Uterus (tissue), 3 donors: ENCODE measurements at regions not wholly inside any gene's neighbourhood (a gene's known extent, or its start where the extent isn't known, plus 50 kb on each side); places are given as distances from the start of the nearest gene placed in this dataset.

Experiments
- DNase-seq, 2 donors: peaks; one replicate each; pipeline ENCODE4 v3.0.0-alpha.2; 2019 to 2020
- H3K27ac ChIP-seq, 2 donors: fragments of 200-600 bp; sonication (generic); 1 replicate in 1 of 2; 2 replicates in 1 of 2; pipeline ENCODE4 v1.5.1; 2016 to 2018
- H3K27me3 ChIP-seq, 2 donors: fragments of 200-600 bp; sonication (generic); one replicate each; pipeline ENCODE4 v1.5.1; 2018 to 2019; ENCODE audit warnings: control low read depth in 1 of 2
- H3K36me3 ChIP-seq, 2 donors: fragments of 200-600 bp; sonication (generic); one replicate each; pipeline ENCODE4 v1.5.1; 2019; ENCODE audit warnings: control low read depth in 1 of 2
- H3K4me1 ChIP-seq, 2 donors: fragments of 200-600 bp; sonication (generic); one replicate each; pipeline ENCODE4 v1.5.1; 2018 to 2019; ENCODE audit warnings: control low read depth in 1 of 2
- H3K4me3 ChIP-seq, 2 donors: fragments of 200-600 bp; sonication (generic); 1 replicate in 1 of 2; 2 replicates in 1 of 2; pipeline ENCODE4 v1.5.1; 2018 to 2019; ENCODE audit warnings: mild to moderate bottlenecking in 1 of 2
- H3K9me3 ChIP-seq, 2 donors: fragments of 200-600 bp; sonication (generic); one replicate each; pipeline ENCODE4 v1.5.1; 2019; ENCODE audit warnings: control low read depth in 1 of 2
- CTCF ChIP-seq, 4 experiments: fragments of 200-600 bp in 2 of 4; fragments of 450-650 bp in 2 of 4; sonication (generic) in 2 of 4; IDR thresholded peaks; one replicate each; pipeline ENCODE4 v1.5.1; 2016 to 2019; ENCODE audit warnings: antibody characterized with exemption in 4 of 4, mild to moderate bottlenecking in 2 of 4, moderate library complexity in 1 of 4
- POLR2A ChIP-seq, 2 donors: fragments of 450-650 bp; IDR thresholded peaks; one replicate each; pipeline ENCODE4 v1.6.1; 2016; ENCODE audit warnings: antibody characterized with exemption in 2 of 2, mild to moderate bottlenecking in 1 of 2, moderate library complexity in 1 of 2
- intact Hi-C: fragments of 100-400 bp; cut with DNase I; formaldehyde crosslinking; loops from one replicate; pipeline ENCODE4 v1.15.1; 2023; ENCODE audit warnings: low total_unique reads
- donor health status: DM: yes; HTN: yes; CAD: no.

- no peak for DNase-seq
- intact Hi-C loops, result no loop called here
- no peak overlapping the region for H3K27ac ChIP-seq
Observed at GRCh38 chr21:15119486-15119885, 54.7 kb upstream of the NRIP1 start.

GRCh38 chr21:15121097-15121654, 56.4 kb upstream of the NRIP1 start:
- TF ChIP-seq CTCF (IDR thresholded peaks at IDR 0.05) (no peak), POLR2A (IDR thresholded peaks at IDR 0.05) (no peak)
- Histone ChIP-seq H3K27me3 (no peaks in the 10 kb centered on the region), H3K9me3 (no peaks in the 10 kb centered on the region), H3K36me3 (no peaks in the 10 kb centered on the region), H3K4me1 (peaks cover 0 to 4% of the 10 kb centered on the region in 2 donors), H3K4me3 (no peak overlapping the region), H3K27ac (peak overlapping the region in 1 of 2 donors; percentile 61)
- DNase-seq, result no peak
- intact Hi-C loops, result no loop called here

More at GRCh38 chr21:15119486-15119885, 54.7 kb upstream of the NRIP1 start:
- Histone ChIP-seq H3K36me3 (no peaks in the 10 kb centered on the region), H3K4me1 (peaks cover 0 to 4% of the 10 kb centered on the region in 2 donors), H3K9me3 (no peaks in the 10 kb centered on the region), H3K4me3 (no peak overlapping the region), H3K27me3 (no peaks in the 10 kb centered on the region)
- TF ChIP-seq POLR2A (IDR thresholded peaks at IDR 0.05), result no peak
- no peak for TF ChIP-seq CTCF (IDR thresholded peaks at IDR 0.05)

- Histone ChIP-seq H3K27me3 (no peaks in the 10 kb centered on the region), H3K4me3 (no peak overlapping the region), H3K27ac (peak overlapping the region; percentile 7 to 61), H3K4me1 (peaks cover 0 to 4% of the 10 kb centered on the region in 2 donors), H3K9me3 (no peaks in the 10 kb centered on the region), H3K36me3 (no peaks in the 10 kb centered on the region)
- intact Hi-C loops, result no loop called here
- DNase-seq, result no peak
- no peak for TF ChIP-seq POLR2A (IDR thresholded peaks at IDR 0.05)
- TF ChIP-seq CTCF (IDR thresholded peaks at IDR 0.05), result no peak
Observed at GRCh38 chr21:15121655-15122120, 56.9 kb upstream of the NRIP1 start.

DNA sequence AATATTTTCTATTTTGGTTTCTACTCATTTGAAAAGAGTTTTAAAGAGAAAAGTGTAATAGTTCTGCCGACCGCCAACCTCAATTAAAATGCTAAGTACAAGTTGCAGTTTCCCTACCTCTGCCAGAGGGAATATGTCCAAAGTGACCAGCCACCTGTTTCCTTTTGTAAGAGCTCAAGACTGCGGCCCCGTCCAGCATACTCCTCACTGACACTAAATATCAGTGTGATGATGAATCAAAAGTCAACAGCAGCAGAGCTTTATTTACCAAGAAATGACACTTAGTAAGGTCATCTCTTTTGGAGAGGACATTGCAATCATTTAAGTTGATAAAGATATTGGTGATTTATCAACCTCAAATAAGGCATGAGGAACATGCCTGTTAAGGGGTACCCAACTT, 57.4 kb upstream of the NRIP1 start:
- Histone ChIP-seq H3K9me3 (no peaks in the 10 kb centered on the region), H3K36me3 (no peaks in the 10 kb centered on the region), H3K4me3 (no peak overlapping the region), H3K4me1 (peaks cover 0 to 4% of the 10 kb centered on the region in 2 donors), H3K27me3 (no peaks in the 10 kb centered on the region), H3K27ac (peak overlapping the region; percentile 7 to 61)
- DNase-seq, result no peak
- TF ChIP-seq POLR2A (IDR thresholded peaks at IDR 0.05), result no peak
- intact Hi-C loops, result no loop called here

DNA sequence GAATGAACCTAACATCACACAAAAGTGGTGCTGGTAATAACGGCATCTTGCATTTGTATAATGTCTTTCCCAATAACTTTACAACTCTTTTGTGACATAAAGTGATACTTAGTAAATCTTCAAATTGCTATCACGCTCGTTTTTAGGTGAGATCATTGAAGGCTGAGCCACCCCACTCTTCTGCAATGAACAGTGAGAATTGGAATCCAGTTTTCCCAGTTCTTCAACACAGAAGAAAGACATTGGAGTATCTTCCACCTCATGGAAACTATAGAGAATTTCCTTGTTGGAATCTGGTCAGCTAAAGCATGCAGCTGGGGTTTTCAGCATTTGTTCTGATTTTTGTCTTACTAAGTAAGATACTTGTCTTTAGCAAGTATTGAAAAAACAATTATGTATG, 59.9 kb upstream of the NRIP1 start:
- peaks cover 0 to 4% of the 10 kb centered on the region in 2 donors for H3K4me1 ChIP-seq
- no peak overlapping the region for H3K4me3 ChIP-seq
- no peaks in the 10 kb centered on the region for H3K9me3 ChIP-seq
- intact Hi-C loops, result no loop called here
- DNase-seq, result no peak
- H3K36me3 ChIP-seq, result no peaks in the 10 kb centered on the region
- no peak overlapping the region for H3K27ac ChIP-seq
- H3K27me3 ChIP-seq, result no peaks in the 10 kb centered on the region
- TF ChIP-seq POLR2A (IDR thresholded peaks at IDR 0.05) (no peak), CTCF (IDR thresholded peaks at IDR 0.05) (no peak)

DNA sequence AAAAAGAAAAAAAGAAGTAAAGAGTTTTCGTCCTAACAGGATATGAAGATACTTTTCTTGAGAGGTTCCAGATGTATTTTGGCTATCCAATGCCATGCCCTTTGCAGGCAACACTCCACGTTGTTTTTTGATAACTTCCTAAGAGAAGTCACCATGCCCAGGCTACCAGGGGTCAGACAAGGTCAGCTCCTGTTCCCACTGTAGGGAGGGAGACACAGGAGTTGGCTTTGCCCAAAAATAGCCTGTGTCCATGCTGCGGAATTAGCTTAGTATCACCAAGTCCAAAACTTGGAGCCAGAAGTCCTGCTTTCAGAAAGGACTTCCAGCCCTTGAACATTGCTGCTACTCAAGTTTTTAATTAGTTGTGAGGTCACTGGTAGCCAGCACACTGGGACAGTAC, 62.1 kb upstream of the NRIP1 start:
- no peak overlapping the region for H3K27ac ChIP-seq
- no peak overlapping the region for H3K4me3 ChIP-seq
- no peak for DNase-seq
- no peaks in the 10 kb centered on the region for H3K36me3 ChIP-seq
- TF ChIP-seq POLR2A (IDR thresholded peaks at IDR 0.05), result no peak
- no peak for TF ChIP-seq CTCF (IDR thresholded peaks at IDR 0.05)
- H3K4me1 ChIP-seq, result no peaks in the 10 kb centered on the region
- H3K9me3 ChIP-seq, result no peaks in the 10 kb centered on the region
- intact Hi-C loops, result no loop called here
- H3K27me3 ChIP-seq, result no peaks in the 10 kb centered on the region
